OCI-LY7 (cell line): ENCODE measurements at regions not wholly inside any gene's neighbourhood (a gene's known extent, or its start where the extent isn't known, plus 50 kb on each side); places are given as distances from the start of the nearest gene placed in this dataset.
"Not testable (repeated sequence)": the region's sequence is repeated elsewhere in the genome, so short reads cannot be mapped to it uniquely, and the experiment has no call there.

Experiments used
- BruUV-seq: library from RNA; stranded (reverse); fragments of 400-500 nt; replicated peaks from 2 replicates; lab custom pipeline; 2021; lab: Mats Ljungman, UMichigan
- CTCF ChIA-PET: fragments of 300-600 bp; sonication (Branson Sonifier 250); formaldehyde crosslinking; loops from one replicate; lab custom pipeline; 2022; ENCODE audit warnings: antibody characterized with exemption; ENCODE audit not compliant: unreplicated experiment; lab: Charles Lee
- POLR2A ChIA-PET: fragments of 300-600 bp; sonication (Branson Sonifier 250); formaldehyde crosslinking; loops from one replicate; lab custom pipeline; 2022; ENCODE audit warnings: antibody characterized with exemption; lab: Charles Lee
- DNase-seq: peaks from one replicate; pipeline ENCODE4 v3.0.0-alpha.2; 2015; ENCODE audit warnings: low spot score
- H2AFZ ChIP-seq: fragments of 200-600 bp; sonication (generic), shearing (Covaris generic); 2 replicates; pipeline ENCODE4 v1.6.1; 2014; ENCODE audit warnings: mild to moderate bottlenecking, antibody characterized with exemption, low read length, moderate library complexity
- H3K27ac ChIP-seq: fragments of 200-600 bp; sonication (generic); 2 replicates; pipeline ENCODE4 v1.5.1; 2014; ENCODE audit warnings: mixed run types, low read depth, mild to moderate bottlenecking, moderate library complexity, low read length, inconsistent platforms; ENCODE audit not compliant: poor library complexity, severe bottlenecking
- H3K36me3 ChIP-seq: fragments of 200-600 bp; sonication (generic); 2 replicates; pipeline ENCODE4 v1.6.1; 2014; ENCODE audit warnings: mild to moderate bottlenecking, antibody characterized with exemption, low read length, moderate library complexity, mixed read lengths; ENCODE audit not compliant: insufficient read depth
- H3K4me1 ChIP-seq: fragments of 200-600 bp; sonication (generic); 2 replicates; pipeline ENCODE4 v1.5.1; 2014; ENCODE audit warnings: mild to moderate bottlenecking, low read length; ENCODE audit not compliant: insufficient read depth, poor library complexity, severe bottlenecking
- H3K4me2 ChIP-seq: fragments of 200-600 bp; sonication (generic); 2 replicates; pipeline ENCODE4 v1.6.1; 2014; ENCODE audit warnings: mild to moderate bottlenecking, low read length
- H3K4me3 ChIP-seq: fragments of 200-600 bp; sonication (generic); 2 replicates; pipeline ENCODE4 v1.5.1; 2014; ENCODE audit warnings: mild to moderate bottlenecking, low read depth, low read length; ENCODE audit not compliant: poor library complexity, severe bottlenecking
- H3K79me2 ChIP-seq: fragments of 200-600 bp; sonication (generic); 2 replicates; pipeline ENCODE4 v1.6.1; 2016; ENCODE audit warnings: low read depth, mild to moderate bottlenecking, low read length, moderate library complexity, mixed read lengths; ENCODE audit not compliant: insufficient read depth
- H3K9me2 ChIP-seq: fragments of 200-600 bp; sonication (generic); 2 replicates; pipeline ENCODE4 v1.6.1; 2016; ENCODE audit warnings: mild to moderate bottlenecking, low read length, mixed read lengths; ENCODE audit not compliant: insufficient read depth
- H3K9me3 ChIP-seq: fragments of 200-600 bp; sonication (generic); 2 replicates; pipeline ENCODE4 v1.6.1; 2014; ENCODE audit warnings: mild to moderate bottlenecking, mixed run types, low read length, mixed read lengths
- H4K20me1 ChIP-seq: fragments of 200-600 bp; sonication (generic); 2 replicates; pipeline ENCODE4 v1.6.1; 2014; ENCODE audit warnings: mild to moderate bottlenecking, antibody characterized with exemption, low read length, moderate library complexity, mixed read lengths; ENCODE audit not compliant: insufficient read depth
- CTCF ChIP-seq: fragments of 200-600 bp; sonication (generic); conservative IDR thresholded peaks from 2 replicates; pipeline ENCODE4 v1.5.1; 2014; ENCODE audit warnings: mild to moderate bottlenecking, antibody characterized with exemption, low read length, moderate library complexity, mixed read lengths
- EZH2phosphoT487 ChIP-seq: fragments of 200-600 bp; sonication (generic); IDR thresholded peaks from 2 replicates; pipeline ENCODE4 v1.6.1; 2018; ENCODE audit warnings: low read depth, borderline replicate concordance, mild to moderate bottlenecking, mixed run types, antibody characterized with exemption, low read length, moderate library complexity, mixed read lengths
- intact Hi-C: fragments of 100-400 bp; cut with micrococcal nuclease; formaldehyde crosslinking; loops from one replicate; pipeline ENCODE4 v1.10.0; 2022; ENCODE audit not compliant: unreplicated experiment

GRCh38 chrY:16644270-16644800 is 1235.7 kb downstream of the CDY2B start:
- H3K4me2 ChIP-seq = peak overlapping the region; percentile 58
- H3K27ac ChIP-seq = peak overlapping the region; percentile 83
- peak; percentile 68 for DNase-seq
- POLR2A ChIA-PET = no interaction called here
- H3K9me2 ChIP-seq = no peaks in the 10 kb centered on the region
- intact Hi-C loops = loop anchor here (10.0 kb wide), 1 partner anchor 440 kb away; no protein-coding TSS in a partner anchor
- BruUV-seq = no TSS peak
- H3K36me3 ChIP-seq = no peaks in the 10 kb centered on the region
- no peaks in the 10 kb centered on the region for H3K9me3 ChIP-seq
- CTCF ChIA-PET = no interaction called here
- H4K20me1 ChIP-seq = no peaks in the 10 kb centered on the region
- TF ChIP-seq CTCF (no peak), EZH2phosphoT487 (no peak)
- peak overlapping the region; percentile 18 for H3K4me3 ChIP-seq
- no peaks in the 10 kb centered on the region for H3K79me2 ChIP-seq
- peak overlapping the region; percentile 87 for H2AFZ ChIP-seq
- peaks cover 43% of the 10 kb centered on the region for H3K4me1 ChIP-seq

- no TSS peak for BruUV-seq
- no peaks in the 10 kb centered on the region for H3K9me3 ChIP-seq
- peaks cover 41% of the 10 kb centered on the region for H3K4me1 ChIP-seq
- no peaks in the 10 kb centered on the region for H3K79me2 ChIP-seq
- H4K20me1 ChIP-seq = no peaks in the 10 kb centered on the region
- H3K36me3 ChIP-seq = no peaks in the 10 kb centered on the region
- H3K27ac ChIP-seq = no peak overlapping the region
- no peak overlapping the region for H2AFZ ChIP-seq
- no peak overlapping the region for H3K4me3 ChIP-seq
- ChIA-PET POLR2A (no interaction called here), CTCF (no interaction called here)
- TF ChIP-seq EZH2phosphoT487 (no peak), CTCF (peak; percentile 65)
- H3K9me2 ChIP-seq = no peaks in the 10 kb centered on the region
- DNase-seq = peak; percentile 55
- intact Hi-C loops = loop anchor here (2.0 to 10.0 kb wide), 2 partner anchors 77 to 445 kb away; no protein-coding TSS in a partner anchor
- H3K4me2 ChIP-seq = no peak overlapping the region
Measured at GRCh38 chrY:16639777-16640176, 1240.2 kb downstream of the CDY2B start.

GRCh38 chrY:16638743-16639142 is 1241.3 kb downstream of the CDY2B start:
- H3K27ac ChIP-seq, POLR2A ChIA-PET, H4K20me1 ChIP-seq, BruUV-seq, H3K79me2 ChIP-seq, H3K4me3 ChIP-seq, CTCF ChIA-PET, DNase-seq, intact Hi-C loops, H3K9me2 ChIP-seq, H3K9me3 ChIP-seq, H2AFZ ChIP-seq, H3K36me3 ChIP-seq, H3K4me2 ChIP-seq: not testable (repeated sequence)
- peaks cover 31% of the 10 kb centered on the region for H3K4me1 ChIP-seq
